Stimulated activated CD4-positive, alpha-beta T cell treated with anti-CD3 and anti-CD28 coated beads, Interleukin-4, amount 100 ng/mL, for 4 hours (primary cell): ENCODE measurements at regions not wholly inside any gene's neighbourhood (a gene's known extent, or its start where the extent isn't known, plus 50 kb on each side); places are given as distances from the start of the nearest gene placed in this dataset.

ENCODE experiments used
- DNase-seq, 2 experiments: peaks; one replicate each; pipeline ENCODE4 v3.0.0-alpha.2; 2020

DNA sequence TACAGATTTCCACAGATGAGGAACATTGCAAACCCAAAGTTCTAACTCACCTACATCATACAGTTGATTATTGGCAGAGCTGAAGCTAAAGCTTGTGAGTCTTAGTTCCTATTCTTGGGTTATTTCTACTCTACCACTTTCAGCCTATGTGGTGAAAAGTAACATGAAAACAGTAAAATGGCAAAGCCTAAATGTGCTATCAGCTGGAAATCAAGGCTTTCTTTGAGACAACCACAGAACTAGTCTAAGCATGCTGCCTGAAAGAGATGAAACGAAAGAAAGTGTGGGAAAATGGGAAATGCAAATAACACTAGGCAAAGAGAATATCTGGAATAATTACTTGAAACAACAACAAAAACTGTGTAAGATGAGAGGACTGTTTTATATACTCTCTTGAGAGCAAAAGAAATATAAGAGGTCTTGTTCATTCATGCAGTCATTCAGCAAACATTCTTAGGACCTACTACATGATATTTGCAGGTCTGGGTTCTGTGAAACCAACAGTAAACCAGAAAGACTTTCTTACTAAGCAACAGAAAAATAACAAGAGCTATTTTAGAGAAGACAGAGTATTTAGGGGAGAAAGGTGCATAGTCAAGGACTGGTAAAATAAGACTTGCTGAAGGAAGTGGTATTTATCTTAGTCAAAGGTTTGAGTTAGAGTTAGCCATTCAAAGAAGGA, 437.1 kb downstream of the HTR7 start:
- no peak for DNase-seq

DNA sequence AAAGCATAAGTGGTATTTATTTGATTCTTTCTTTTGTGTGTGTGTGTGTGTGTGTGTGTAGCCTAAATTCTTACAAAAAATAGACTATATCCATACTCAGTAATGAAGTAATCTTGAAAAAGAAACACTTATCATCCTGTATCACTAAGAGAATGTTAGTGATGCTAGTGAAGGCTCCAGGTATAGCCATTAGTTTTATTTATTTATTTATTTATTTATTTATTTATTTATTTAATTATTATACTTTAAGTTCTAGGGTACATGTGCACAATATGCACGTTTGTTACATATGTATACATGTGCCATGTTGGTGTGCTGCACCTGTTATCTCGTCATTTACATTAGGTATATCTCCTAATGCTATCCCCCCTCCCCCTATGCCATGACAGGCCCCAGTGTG, 436.0 kb downstream of the HTR7 start:
- no peak for DNase-seq

DNA sequence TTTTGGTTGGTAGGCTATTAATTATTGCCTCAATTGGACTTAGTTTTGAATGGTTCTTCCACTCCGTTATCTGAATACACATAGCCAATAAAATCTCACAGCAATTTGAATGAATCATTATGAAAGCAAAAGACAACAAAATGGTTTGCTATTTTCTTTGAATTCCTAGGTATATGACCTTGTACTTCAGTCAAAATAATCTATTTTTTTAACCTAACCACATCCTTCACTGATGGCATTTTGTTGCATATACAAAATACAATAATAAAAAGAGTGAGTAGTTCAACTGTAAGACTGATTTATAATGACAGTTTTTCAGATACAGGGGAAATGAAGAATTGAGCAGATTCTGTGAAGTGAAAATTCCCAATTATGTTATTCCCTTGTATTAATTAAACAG, 433.1 kb downstream of the HTR7 start:
- DNase-seq, result no peak

DNA sequence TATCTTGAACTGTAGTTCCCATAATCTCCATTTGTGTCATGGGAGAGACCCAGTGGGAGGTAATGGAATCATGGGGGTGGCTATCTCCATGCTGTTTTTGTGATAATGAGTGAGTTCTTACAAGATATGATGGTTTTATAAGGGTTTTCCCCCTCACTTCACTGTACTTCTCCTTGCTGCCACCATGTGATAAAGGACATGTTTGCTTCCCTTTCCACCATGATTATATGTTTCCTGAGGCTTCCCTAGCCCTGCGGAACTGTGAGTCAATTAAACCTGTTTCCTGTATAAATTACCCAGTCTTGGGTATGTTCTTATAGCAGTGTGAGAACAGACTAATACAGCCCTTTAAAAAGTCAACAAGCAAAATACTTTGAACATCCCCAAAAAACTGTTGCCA, 427.7 kb downstream of the HTR7 start:
- no peak for DNase-seq

DNA sequence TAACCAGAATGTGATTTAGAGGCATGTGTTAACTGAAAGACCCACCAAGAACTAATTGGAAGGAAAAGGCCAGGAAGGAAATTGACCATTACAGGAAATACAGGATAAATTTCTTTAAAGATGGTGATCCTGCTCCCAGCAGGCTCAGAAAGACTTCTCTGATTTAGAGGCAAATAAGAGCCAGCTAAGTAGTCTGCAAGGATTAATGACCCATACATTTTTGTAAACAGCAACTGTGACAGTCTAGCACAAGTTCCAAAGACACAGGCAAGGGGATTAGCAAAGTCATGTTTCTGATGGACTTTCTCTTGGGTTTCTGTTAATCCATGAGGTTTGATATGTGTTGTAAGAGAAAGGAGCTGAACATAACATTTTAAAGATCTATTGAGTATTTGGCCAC, 425.0 kb downstream of the HTR7 start:
- no peak for DNase-seq

DNA sequence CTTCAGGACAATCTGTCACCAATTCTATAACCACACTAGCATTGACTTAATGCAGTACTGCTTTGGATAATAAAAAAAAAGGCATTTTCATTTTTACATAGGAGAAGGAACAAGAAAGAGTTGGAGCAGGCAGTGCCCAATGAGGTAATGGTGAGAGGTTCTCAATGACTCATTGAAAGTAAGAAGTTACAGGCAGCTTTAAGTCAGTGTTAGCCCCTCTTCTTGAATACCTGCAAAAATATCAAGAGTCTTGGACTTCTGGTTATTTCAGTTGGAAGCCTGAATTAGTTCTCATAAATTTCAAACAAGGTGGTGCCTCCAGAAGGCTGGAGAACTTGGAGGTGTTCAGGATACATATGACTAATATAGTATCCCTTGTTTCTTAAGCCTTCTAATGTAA, 422.5 kb downstream of the HTR7 start:
- DNase-seq, result no peak

DNA sequence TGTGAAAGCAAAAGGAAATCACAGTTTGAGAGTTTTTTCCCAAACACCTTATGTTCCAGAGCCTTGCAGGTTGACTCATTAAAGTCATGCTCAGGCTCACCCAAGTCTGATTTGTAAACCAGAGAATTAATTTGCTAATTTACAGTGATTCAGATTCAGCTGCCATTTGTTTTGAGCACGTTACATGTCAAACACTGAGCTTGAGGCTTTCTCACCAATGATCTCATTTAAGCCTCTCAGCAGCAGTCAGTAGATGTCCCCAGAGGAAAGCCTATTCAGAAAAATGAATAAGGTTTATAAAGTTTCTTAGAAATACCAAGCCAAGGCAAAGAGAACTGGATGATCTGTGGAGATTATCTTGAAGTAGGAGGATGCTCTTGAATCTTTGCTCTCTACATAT, 420.4 kb downstream of the HTR7 start:
- no peak for DNase-seq

DNA sequence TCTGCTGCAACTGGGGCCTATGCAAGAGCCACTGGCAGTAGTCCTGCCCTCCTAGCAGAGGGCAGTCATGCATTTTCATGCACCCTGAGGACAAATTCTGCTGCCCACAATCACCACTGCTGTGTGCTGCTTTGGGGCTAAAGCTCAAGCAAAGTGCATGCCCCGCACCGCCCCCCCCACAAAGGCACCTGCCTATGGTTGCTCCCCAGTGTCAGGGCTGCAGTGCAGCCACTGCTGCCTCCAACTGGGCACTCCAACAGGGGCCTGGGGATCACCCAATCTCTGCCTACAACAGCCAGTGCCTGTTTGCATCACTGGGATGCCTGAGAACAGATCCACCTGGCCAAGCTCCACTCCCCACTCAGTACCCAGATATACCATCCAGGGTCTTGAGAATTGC, 417.0 kb downstream of the HTR7 start:
- DNase-seq, result no peak

DNA sequence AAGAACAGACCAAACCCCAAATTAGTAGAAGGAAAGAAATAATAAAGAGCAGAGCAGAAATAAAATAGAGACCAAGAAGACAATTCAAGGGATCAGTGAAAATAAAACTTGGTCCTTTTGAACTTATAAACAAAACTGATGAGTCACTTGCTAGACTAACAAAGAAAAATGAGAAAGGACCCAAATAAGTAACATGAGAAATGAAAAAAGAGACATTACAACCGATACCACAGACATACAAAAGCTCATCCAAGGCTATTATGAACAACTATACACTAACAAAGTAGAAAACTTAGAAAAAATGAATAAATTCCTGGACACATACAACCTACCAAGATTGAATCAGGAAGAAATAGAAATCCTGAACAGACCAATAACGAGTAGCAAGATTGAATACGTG, 414.5 kb downstream of the HTR7 start:
- DNase-seq, result no peak

DNA sequence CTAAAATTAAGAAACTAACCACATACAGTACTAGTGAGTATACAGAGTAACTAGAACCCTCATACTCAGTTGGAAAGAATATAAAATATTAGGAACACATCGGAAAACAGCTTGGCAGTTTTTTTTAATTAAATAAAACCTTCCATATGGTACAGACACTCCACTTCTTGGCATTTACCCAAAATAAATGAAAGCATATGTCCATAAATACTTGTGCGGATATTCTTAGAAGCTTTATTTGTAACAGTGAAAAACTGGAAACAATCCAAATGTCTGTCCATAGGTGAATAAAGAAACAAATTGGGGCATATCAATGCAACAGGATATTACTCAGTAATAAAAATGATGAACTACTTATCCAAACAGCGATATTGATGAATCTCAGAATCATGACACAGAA, 410.0 kb downstream of the HTR7 start:
- no peak for DNase-seq

DNA sequence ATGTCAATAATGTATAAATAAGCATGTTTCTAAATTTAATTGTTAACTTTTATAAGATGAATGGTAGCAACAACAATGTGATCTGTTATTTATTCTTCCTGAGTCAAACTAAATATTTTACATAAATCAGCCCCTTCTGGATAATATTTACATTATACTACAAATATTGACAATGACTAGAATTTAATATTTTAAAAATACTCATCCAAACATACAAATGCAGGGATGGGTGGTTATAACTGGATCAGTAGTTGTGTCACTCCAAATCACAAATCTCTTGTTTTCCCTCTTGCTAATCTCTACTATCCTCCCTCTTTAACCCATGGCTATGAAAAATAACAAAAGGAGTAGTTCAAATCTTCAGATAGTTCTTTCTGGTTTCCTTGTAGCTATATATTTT, 407.0 kb downstream of the HTR7 start:
- DNase-seq, result no peak

DNA sequence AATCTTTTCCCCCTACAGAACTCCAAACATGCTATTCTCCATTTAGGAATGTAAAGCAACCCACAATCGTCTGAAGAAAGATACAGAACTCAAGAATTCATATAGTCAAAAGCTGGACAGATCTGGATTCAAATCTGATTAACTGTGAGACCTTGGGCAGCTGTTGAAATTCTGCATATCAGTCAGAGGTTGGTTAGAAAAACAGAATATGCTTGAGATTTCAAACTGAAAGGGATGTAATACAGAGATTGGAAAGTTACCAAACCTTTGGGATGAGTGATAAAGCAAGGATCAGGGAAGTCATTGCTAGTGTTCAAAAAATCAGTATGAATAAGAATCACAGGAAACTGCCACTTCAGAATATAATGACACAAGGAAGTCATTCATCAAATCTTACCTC, 406.6 kb downstream of the HTR7 start:
- no peak for DNase-seq

DNA sequence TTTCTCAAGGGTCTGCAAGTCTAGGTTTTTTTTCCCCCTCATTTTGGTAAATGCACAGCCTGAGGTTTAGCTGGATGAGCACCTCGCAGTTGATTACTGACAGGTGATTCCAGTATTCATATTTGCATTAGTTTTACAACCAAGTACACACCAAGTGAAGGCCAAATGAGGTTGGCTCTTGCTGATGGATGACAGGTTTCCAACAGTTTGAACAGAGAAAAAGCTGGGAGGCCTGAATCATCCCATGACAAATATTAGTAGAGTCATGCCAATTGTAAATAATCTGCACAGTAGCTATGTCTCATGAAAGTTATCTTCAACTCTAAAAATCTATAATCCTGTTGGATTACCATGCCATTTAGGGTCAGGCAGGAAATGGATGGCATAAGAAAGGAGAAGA, 399.8 kb downstream of the HTR7 start:
- DNase-seq, result no peak

DNA sequence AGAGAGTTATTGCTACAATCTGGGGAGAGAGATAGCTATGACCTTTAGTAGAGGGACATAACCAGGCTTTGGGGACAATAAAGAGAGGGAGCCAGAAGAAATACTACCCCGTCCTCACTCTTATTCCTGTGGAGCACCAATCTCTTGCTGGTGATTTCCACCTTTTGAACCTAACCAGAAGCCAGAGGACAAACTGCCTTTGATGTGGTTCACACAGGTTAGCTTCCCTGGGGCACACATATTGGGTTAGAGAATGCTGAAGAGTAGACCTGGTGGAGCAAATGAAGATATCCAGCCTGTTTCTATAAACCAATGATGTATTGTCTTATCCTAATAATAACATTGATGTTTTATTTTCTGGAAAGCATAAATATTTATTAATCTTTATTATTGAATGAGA, 399.3 kb downstream of the HTR7 start:
- no peak for DNase-seq

DNA sequence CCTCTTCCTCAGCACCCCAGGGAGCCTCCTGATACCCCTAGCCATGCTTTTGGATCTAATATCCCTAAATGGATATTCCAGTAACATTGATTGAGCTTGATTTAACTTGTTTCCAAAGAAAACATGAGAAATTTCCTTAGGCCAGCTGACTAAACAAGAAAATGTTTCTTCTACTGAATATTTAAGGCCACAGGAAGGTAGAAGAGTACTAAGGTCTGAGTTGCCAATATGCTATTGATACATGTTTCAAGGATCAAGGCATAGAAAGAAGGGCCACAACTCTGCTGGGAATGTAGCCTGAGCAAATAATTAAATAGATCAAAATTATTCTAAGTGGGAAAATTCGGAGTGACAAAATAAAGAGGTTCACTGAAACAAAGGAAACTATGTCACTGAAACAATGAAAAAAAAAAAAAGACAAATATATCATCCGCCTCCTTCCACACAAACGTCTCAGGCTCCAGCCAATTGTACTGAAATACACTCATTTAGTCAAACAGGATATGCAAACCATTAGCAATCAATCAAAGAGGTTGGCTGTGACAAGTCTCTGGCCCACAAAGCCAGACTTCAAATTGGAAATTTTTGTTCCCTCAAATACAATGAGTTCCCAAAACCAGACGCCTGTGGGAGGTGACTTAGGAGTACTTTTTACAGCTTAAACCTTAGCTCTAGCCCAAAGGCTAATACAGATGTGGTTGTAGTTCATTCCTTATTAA, 396.2 kb downstream of the HTR7 start:
- DNase-seq, result no peak

DNA sequence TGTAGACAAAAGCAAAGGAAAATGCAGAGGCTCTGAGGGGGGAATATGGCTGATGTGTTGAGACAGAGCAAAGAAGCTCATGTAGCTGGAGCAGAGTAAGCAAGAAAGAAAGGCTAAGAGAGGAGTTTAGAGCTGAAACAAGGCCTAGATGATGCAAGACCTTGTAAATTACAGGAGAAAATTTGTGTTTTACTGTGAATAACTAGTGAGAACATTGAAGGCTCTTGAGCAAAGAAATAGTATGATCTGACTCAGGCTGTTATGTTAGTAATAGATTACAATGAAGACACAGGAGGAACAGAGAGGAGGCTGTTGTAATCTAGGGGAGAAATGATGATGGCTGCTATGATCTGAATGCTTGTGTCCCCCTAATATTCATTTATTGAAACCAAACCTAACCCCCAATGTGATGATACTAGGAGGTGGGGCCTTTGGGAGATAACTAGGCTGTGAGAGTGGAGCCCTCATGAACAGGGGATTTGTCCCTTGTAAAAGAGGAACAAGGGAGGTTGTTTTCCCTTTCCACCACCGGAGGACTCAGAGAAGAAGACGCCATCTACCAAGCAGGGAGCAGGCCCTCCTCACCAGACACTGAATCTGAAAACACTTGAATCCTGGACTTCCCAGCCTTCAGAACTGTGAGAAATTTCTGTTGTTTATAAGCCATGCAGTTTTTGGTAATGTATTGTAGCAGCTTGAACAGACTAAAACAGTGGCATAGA, 394.9 kb downstream of the HTR7 start:
- no peak for DNase-seq

DNA sequence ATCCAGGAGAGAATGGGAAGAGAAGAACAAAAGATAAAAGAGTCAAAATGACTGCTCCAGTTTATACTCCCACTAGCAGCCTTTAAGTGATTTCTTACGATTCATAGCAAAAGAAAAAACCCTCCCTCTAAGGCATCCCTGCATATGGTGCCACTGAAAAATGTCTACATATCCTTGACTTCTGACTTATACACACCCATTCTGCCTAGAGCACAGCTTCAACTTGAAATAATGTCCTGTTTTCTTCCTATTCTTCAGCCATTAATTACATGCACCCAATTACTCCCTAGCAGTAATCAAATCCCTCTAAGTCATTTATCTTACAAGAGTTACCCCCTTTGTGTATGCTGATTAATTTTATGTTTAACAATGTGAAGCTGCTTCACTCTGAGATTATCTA, 393.5 kb downstream of the HTR7 start:
- DNase-seq, result no peak

DNA sequence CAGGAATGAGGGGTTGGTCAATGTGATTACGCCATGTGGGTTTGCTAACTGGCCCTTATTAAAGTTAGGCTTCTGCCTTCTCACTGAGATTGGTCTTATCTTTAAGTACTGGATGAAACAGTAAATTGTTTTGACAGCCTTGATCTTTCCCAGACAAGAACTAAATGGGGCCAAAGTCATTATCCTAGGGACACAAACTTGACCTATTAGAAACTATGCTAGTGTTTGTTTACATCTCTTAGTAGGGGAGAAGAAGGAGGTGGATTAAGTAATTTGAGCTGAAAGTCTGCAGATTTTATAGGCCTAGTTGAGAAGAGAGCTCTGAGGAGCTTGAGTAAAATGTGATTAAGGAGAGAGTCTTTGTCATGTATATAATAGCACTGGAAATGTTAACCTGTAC, 386.9 kb downstream of the HTR7 start:
- DNase-seq, result no peak

DNA sequence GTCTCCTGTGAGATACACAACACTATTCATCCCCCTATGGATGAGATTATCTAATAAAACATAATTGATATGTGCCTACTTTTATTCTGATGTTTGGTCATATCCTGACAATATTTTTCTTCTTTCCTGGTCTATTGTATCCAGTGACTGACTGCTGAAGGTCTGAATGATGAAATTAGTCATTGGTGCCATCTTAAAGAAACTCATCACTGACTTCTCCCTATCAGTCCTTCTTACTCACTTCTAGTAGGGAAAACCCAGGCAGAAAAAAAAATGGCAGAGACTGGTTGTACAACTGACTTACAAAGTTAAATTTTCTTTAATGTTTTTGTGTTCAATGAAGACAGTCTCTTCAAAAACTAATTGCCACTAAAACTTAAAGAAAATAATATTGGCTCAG, 377.4 kb downstream of the HTR7 start:
- no peak for DNase-seq

DNA sequence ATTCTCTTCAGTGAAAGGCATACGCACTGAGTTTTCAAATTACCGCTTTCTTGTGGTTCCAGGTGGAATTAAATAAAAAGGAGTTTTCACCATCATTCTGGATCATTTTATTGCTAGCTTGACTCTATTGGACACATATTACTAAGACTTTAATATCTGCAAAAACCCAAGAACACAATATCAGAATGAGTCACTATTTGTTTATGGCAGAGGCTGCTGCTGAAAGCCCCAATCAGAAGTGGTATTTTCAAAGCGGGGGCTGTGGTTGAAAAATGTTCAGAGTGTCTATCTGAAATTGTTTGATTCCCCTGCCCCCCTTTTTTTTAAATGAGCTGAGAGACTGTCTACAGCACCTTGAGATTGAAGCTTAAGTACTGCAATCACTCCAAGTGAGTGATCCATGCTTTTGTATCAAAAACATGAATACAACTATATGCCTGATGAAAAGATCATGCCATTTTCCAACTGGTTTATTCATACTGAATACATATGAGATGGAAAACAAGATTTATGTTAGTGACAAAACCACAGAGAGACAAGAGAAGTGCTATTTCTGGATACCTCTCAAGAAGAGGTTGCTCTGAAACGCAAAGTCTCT, 376.4 kb downstream of the HTR7 start:
- no peak for DNase-seq

DNA sequence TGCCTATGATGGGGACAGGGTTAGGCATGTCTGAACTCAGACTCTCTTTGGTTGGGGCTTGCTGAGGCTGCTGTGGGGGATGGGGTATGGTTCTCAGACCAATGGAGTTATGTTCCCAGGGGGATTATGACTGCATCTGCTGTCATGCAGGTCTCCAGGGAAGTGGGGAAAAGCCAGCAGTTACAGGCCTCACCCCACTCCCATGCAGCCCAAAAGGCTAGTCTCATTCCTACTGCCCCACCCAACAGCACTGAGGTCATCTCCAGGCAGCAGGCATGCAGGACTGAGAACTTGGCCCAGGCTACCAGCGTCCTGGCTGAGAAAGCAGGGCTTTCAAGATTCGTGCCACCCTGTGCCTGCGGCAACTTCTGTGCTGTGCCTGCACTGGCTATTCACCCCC, 373.3 kb downstream of the HTR7 start:
- no peak for DNase-seq

DNA sequence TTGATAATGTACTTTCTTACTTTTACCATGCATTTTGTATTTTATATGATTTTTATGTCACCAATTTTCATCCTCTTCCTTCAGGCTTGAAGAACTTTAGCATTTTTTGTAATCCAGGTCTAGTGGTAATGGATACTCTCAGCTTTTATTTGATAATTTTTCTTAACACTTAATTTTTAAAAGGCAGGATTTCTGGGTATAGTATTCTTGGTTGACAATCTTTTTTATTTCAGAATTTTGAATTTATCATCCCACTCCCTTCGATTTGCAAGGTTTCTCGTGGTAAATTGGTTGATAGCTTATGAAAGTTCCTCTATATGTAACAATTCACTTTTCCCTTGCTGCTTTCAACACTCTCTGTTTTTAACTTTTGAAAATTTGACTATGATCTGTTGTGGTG, 363.7 kb downstream of the HTR7 start:
- DNase-seq, result no peak

DNA sequence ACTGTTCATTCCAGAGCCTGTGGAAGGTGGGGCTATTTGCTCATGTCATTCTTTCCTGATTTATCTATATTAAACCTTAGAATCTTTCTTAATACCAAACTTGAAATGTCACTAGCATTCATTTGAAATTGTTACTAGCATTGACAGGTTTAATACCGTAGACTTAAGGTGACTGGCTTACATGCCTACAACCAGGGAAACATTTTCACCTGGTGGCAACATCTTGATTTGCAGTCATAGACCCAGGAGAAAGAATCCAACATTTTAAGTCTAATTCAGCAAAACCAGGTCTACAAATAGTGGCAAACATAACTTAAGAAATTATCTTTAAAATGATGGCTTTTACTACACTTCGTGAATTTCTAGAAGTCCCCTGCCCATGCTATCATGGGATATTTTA, 353.7 kb downstream of the HTR7 start:
- no peak for DNase-seq

DNA sequence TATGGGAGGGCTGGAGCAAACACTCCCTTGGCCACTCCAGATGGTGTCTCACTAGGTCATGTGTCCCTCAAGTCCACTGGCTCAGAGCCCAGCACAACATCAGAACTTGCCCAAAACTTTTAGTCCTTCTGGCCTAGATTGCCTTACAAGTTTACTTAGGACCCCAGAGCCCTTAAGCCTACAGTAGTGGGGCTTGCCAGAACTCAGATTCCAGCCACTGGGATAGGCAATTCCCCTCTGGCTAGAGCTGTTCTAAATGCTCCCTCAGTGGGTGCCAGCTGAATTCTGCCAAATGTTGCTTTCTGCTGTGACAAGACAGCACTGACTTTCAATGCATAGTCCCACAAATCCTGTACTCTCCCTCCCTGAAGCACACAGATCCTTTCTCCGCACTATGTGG, 331.1 kb downstream of the HTR7 start:
- DNase-seq, result no peak
